ENCODE measurements at regions not wholly inside any gene's neighbourhood (a gene's known extent, or its start where the extent isn't known, plus 50 kb on each side); places are given as distances from the start of the nearest gene placed in this dataset.

DNA sequence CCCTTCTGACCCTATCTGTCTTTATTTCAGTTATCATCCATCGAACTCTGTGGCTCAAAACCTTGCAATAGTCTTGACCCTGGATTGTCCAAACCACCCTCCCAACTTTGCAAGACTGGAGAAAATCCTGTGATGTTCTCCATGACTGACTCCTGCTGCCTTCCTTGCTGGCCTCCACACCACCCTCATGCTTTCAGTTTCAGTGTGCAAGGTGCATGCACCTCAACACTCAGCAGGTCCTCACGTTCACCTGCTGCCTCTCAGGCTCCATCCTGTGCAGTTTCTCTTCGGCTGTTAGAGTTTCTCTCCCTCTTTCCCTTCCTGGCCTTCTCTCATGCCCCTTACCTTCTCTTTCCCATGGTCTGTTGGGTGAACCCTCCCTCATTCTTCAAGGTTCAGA lies 59.4 kb upstream of the ASIC2 start:
- DNase-seq, result no peak

DNA sequence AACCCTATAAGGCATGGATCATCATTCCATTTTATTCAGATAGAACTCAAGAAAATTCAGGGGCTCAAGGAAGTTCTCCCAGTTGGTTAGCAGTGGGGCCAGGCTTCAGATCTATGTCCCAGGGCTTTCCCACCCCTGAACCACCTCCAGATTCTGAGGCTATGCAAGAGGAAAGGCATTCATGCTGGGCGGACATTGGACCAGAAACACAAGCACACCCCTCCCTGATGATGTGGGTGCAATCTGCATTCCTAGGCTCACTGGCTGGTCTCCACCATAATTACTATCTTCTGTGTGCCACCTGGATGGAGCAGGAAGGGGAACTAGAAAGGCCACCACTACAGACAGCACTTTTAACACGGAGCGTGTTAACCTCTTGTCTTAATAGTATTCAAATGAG lies 63.2 kb upstream of the ASIC2 start:
- DNase-seq, result no peak

DNA sequence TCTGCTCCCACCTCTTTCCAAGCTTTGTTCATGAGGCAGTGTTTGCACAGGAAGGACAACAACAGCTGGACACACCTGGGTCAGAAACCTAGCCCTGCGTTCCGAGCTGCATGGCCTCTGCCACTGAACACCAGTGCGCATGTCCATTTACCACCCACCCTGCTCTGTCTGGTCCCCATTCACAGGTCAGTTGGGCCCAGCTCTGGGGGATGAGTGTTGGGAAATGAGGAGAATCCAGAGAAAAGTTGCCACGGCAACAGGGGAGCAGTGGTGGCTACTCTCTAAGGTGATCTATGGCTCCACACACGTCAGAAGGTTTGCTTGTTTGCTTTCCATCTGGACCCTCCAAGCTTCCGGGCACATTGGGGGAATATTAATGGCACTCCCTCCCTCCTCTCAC lies 70.4 kb upstream of the ASIC2 start:
- no peak for DNase-seq

DNA sequence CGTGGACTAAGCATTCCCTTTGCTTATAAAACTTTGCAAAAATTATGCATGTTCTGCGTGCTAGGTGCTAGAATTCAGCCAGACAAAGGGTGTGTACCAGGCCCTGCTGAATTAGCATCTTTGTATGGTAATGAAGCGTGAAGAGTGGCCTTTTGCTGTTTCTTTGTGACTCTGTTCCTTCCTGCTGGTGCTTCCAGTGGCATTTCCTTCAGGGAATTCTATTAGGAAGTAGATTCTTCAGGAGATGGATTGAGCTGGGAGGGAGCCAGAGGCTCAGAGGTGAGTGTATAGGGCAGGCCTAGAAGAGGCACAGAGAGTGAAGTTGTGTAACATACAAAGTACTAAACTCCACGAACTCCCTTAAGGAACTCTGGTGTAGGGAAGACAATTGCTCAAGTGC lies 73.9 kb upstream of the ASIC2 start:
- DNase-seq, result no peak

DNA sequence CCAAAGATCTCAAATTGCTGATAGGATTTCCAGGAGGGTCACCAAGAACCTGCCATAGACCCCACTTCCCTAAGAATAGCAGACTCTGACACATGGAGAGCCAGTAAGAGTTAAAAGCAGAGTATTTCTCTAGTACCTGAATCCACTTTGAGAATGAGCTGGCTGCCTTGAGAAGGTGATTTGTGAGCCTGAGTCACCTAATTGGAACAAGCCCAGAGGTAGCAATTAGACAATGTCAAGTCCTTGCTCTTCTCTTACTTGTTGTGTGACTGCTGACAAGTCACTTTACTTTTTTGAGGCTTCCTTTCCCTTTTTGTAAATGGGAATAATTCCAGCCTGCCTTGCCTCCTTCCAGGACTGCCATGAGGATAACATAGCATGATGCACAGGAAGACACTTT lies 76.1 kb upstream of the ASIC2 start:
- no peak for DNase-seq

DNA sequence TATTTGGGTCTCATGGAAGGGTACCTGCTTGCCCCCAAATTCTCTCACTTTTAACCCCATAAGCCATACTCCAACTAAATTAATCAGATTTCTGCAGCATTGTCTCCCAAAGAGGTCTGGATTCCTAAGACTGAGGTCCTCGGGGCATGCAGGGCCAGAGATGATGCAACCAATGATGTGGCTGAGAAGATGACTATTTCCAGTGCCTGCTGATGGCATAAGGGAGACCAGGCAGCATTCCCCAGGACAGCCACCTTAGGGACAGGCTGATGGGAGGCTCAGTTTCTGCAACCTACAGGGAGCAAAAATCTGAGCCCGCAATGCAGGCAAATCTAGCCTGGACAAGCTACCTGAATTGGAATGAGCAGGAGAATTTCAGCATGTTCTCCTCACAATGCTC lies 76.8 kb upstream of the ASIC2 start:
- DNase-seq, result no peak

DNA sequence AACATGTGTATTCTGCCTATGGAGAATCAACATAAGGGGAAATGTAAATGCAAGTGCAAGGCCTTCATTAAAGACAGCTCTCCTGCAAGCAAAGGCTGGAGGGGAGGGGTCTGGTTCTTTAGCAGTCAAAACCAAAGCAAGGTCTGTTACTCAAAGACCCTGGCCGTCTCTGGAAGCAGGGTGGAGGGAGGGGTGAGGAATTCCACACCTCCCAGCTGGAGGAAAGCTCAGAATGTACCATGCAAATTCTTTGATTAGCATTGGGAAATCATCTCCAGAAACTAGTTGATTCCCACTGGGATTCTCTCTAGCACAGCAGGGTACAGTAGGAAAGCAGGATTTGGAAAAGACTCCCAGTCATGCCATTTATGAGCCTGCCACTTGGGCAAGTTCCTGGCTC lies 77.3 kb upstream of the ASIC2 start:
- no peak for DNase-seq

DNA sequence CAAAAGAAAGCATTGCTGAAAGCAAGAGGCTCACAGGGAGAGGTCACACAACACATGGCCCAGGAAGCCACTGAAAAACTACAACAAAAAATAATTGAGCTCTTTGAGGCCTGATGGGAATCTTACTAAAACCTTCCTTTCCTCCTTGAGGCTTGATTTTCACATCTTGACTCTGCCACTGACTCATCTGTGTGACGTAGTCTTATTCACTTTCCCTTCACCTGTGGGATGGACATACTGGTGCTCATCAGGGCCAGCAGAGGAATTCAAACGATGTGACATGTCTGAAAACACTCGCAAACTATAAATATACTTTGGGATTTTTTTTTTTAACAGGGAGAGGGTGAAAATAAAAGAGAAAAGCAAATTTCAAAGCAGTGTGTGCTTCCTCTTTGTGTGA lies 78.3 kb upstream of the ASIC2 start:
- DNase-seq, result no peak

DNA sequence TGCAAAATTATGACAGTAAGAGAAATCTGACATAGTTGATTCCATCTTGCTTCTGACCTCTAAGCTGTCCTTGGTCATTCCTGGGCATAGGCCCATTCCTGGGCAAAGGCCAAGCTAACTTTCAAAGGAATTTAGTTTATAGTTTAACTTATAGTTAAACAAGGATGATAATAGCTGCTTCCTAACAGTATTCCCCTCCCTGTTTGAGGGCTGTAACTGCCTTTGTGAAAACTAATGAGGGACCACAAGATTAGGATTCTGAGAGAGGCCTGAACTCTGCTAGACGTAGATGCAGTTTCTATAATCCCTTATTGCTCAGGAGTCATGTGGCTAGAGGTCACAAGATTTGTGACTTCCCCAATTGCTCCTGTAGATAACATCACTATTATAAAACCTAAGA lies 80.2 kb upstream of the ASIC2 start:
- DNase-seq, result no peak

DNA sequence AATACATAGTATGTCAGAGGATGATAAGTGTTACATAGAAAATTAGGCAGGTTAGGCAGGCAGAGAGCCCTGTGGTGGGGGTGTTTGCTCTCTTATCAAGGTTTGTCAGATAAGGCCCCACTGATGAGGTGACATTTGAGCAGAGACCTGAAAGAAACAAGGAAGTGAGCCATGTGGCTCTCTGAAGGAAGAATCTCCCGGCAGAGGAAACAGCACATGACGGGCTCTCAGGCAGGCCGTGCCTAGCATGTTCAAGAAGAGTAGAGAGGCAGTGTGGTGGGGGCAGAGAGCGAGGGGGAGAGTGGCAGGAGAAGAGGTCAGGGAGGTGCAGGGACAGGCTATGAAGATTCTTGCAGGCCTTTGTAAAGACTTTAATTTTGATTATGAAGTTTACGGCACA lies 82.0 kb upstream of the ASIC2 start:
- DNase-seq, result no peak

DNA sequence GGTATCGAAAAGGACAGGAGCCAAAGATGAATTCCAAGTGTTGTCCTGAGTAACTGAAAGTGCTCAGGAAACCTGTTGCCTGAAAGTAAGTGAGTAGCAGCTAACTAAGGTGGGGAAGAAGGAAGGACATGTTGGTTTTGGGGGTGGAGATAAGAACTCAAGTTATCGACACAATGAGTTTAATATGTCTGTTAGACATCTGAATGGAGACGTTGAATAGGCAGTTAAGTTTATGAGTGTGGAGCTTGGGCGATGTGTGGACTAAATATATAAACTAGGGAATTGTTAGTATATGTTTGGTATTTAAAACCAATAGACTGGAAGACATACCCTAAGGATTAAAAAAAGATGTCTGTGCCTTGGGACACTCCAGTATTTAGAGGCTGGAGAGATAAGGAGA lies 82.7 kb upstream of the ASIC2 start:
- no peak for DNase-seq

DNA sequence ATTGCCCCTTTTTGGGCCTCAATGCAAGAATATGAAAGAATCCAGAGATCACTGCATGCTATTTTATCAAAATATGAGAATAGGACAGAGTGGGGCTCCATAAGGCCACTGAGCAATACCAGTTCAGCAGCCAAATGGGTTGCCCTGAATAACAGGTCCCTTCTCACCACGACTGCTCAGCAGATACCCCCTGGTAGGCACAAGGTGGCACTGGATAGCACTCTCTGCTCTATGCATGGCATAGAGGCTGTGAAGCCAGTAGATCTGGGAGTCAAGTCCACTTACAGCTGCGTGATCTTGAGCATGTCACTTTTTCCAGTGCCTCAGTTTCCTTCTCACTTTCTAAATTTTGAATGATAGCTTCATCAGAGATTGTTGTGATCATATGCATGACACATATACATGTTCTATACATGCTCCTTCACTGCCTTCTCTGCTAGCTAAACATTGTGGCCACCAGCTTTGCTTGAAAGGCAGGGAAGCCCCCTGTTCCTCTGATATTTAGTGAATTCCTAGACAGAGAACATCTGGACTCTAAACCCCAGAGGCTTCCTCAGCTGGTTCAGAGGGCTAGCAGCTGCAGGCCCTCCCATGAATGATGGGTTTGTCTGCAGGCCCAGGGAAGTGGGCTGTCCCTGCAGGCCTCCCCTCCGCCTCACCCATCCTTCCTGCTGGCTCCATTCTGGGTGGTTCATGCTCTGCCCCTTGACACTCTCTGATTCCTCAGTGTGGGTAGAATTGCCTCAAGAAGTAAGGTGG lies 84.9 kb upstream of the ASIC2 start:
- no peak for DNase-seq

DNA sequence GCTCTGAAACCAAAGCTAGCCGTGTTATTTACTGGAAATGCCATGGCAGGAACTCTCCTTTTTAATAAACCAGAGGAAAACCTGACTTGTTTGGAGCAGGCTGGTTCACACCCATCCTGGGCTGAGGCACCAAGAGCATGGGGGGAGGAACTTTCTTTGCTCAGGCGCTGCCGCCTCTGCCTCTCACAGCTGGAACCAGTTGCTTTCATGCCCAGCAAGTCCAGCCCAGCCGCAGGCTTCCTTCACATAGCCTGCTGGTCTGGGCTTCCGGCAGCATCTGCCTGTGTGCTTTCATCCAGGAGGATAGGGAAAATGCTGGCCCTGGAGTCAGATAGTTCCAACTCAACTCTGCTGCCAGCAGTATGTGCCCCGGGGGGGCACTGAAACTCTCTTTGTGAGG lies 88.1 kb upstream of the ASIC2 start:
- no peak for DNase-seq

DNA sequence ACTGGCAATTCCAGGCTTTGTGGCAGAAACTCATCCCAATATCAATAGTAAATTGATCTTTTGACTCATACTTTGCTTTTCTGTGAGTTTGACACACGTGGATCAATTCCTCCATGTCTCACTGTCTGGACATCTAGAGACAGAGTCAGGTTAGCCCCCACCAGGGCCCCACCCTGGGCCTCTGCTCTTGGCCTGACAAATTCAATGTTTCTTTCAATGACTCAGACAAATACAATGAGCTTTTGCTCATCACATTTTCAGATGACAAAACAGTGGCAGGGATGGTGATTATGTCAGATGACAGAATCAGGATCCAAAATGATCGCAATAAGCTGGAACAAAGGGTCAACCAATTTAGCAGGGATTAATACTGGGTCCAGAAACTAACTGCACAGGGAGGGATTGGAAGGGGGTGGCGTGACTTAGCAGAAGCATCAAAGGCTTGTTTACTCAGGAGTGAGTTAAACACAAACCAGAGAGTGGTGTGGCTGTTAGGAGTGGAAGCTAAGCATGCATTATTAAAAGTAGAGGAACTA lies 90.5 kb upstream of the ASIC2 start:
- no peak for DNase-seq

DNA sequence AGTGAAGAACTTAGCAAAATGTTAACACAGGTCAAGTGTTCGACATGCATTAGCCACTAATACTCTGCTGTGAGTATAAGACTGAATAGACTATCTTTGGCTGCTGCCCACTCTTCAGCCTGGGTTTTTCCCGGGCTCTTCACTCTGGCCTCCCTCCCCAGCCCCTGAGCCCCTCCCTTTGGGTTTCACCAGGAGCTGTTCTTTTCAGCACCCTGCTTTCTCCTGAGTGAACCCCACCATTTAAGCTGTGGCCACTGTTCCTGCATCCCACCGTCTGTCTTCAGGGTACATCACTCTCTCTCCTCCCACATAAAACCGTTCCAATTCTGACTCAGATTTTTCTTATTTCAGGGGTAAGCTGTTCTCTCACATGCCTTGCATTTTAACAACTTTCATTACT lies 92.0 kb upstream of the ASIC2 start:
- no peak for DNase-seq

DNA sequence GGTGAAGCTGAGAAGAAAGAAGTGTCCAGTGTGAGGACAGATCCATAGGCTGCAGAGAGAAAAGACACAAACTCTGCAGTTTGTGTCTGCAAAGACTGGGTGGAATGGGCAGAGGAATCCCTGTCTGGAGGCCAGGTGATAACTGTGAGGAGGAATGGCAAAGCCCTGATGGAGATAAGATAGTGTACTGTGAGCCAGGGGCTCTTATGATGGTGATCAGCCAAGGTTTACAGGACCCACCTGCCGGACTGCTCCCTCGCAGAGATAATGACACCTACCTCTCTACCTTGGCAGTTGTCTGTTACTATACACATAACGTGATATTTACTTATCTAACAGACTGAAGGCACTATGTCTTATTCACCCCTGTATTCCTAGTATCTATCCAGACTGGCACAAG lies 92.6 kb upstream of the ASIC2 start:
- DNase-seq, result no peak

DNA sequence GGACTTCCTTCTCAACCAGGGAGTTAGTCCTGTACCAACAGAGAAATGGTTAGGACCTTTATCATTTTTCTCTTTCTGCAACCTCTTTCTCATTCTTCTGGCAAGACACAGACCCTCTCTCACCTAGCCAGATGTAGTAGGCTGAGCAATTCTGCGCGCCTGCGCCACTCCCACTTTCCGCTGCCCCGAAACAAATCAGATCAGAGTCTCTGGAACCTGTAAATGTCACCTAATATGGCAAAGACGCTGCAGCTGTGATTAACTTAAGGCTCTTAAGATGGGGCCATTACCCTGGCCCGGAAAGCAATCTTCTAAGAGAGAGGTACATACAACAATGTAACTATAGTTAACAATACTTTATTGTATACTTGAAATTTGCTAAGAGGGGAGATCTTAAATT lies 94.3 kb upstream of the ASIC2 start:
- no peak for DNase-seq

DNA sequence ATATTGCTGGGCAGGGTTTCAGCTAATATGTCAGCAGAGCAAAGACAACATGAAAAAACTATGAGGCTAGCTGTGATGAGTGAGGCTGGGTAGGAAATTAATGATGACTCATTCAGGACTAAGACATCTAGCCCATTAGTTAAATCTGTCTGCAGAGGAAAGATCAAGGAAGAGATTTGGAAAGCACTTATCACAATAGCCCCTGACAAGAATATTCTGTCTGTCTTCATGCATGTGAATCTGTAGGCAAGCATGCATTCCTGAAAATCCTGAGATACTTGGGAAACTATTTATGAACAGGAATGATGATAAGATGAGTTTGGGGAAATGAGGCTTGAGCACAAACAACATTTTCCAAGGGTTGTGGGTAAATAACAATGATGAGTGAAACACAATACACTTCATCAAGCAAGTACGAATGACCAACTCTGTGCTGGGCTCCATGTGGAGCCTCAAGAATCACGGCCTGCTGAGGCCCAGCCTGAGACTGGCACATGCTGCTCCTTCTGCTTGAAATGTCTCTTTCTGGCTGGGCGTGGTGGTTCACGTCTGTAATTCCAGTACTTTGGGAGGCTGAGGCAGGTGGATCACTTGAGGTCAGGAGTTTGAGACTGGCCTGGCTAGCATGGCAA lies 96.5 kb upstream of the ASIC2 start:
- no peak for DNase-seq

DNA sequence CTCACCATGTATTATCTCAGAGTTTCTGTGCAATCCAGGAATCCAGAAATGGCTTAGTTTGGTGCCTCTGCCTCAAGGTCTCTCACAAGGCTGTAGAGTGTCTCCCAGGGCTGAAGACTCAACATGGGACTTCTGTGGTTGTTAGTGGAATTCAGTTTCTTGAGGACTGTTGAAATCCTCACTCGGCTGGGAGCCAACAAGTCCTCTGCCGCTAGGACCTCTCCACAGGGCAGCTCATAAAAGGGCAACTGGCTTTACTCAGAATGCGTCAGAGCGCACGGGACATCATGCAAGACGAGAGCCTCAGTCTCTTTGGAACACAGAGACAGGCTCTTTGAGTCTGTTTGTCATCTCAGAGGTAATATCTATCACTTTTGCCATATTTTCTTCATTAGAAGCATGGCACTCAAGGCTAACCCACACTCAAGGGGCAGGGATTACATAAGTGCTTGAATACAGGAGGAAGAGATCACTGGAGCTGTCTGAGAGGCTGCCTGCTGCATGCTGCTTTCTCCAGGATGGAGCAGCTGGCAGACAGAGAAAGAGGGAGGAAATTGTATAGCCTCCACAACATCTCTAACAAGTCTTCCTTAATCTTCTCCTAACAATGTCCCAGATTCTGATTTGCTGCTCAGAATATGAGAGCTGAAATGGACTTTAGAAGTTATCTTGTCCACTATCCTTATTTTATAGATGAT lies 97.5 kb upstream of the ASIC2 start:
- no peak for DNase-seq

DNA sequence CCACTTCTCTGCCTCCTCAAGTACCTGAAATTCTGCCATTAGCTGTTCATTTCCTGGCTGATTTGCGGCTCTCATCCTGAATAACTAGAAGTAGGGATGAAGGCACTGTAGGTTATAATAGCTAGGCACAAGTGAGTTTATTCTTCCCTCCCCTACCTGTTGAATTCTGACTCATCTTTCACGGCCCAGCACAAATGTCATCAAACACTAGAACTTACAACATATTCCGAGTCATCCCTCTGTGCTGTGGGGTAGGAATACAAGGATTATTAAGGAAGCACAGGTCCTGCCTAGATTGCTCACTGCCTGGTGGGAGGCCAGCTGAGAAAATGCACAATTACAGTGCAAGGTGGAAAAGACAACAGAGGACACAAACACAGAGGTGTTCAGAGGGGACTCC lies 103.7 kb upstream of the ASIC2 start:
- DNase-seq, result no peak

DNA sequence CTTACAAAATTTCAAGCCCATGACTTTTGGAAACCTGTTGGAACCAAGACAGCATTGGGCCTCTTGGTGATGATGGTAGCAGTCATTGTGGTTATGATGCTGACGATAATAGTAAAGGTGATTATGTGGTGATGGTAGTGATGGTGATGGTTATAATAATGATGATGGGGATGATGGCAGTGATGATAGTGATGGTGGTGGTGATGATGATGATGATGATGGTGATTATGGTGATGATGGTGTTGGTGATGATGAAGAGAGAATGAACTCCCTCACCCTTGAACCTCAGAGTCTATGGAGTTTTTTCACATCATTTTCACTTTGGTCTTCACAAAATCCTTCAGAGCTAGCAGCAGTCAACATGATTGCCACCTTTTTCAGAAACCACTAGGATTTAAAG lies 105.3 kb upstream of the ASIC2 start:
- no peak for DNase-seq

DNA sequence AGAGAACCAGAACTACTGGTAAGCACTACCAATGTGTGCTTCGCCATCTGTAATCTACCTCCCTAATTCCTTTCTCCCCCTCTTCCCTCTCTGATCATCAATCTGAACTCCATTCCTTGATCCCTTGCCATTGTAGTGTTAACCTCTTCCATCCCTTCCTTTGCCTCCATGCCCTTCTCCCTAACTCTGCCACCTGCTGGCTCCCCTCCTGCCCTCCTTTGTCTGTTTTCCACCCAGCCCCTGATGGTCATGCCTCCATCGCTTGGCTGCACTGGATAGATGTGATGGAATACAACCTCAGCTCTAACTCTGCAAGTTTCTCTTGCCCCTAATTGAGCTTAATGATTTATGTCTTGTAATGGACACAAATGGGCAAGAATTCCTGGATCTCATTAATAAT lies 108.2 kb upstream of the ASIC2 start:
- no peak for DNase-seq

DNA sequence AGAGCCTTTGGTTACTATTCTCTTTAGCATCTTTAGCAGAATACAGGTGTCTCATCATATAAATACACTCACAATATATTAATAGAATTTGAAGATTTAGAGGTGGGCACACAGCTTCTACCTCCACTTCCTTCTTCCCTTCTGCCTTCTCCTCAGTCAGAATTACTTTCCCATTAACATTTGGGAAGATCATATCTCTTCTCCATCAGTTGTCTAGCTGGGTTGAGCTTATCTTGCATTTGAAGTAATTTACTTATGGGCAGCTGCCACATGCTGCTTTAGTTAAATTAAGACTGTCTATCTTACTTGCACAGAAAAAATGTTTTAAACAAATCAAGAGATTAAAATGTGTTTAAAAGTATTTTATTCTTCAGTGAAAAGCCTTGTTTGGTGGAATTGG lies 110.1 kb upstream of the ASIC2 start:
- no peak for DNase-seq
